Peyer's patch (tissue), 4 donors: ENCODE measurements at regions not wholly inside any gene's neighbourhood (a gene's known extent, or its start where the extent isn't known, plus 50 kb on each side); places are given as distances from the start of the nearest gene placed in this dataset.

ENCODE experiments used
- POLR2A ChIP-seq, 2 donors: fragments of 450-650 bp; IDR thresholded peaks; one replicate each; pipeline ENCODE4 v1.5.1; 2017; ENCODE audit warnings: antibody characterized with exemption in 2 of 2, mild to moderate bottlenecking in 2 of 2, moderate library complexity in 2 of 2
- TF ChIP-seq, protein P1 (sequence below), 6 experiments: fragments of 450-650 bp in 4 of 6; fragments of 200-600 bp in 2 of 6; sonication (generic) in 1 of 6; IDR thresholded peaks; one replicate each; pipeline ENCODE4 v1.5.1; 2017 to 2019; ENCODE audit warnings: antibody characterized with exemption in 6 of 6, mild to moderate bottlenecking in 3 of 6, moderate library complexity in 1 of 6

DNA sequence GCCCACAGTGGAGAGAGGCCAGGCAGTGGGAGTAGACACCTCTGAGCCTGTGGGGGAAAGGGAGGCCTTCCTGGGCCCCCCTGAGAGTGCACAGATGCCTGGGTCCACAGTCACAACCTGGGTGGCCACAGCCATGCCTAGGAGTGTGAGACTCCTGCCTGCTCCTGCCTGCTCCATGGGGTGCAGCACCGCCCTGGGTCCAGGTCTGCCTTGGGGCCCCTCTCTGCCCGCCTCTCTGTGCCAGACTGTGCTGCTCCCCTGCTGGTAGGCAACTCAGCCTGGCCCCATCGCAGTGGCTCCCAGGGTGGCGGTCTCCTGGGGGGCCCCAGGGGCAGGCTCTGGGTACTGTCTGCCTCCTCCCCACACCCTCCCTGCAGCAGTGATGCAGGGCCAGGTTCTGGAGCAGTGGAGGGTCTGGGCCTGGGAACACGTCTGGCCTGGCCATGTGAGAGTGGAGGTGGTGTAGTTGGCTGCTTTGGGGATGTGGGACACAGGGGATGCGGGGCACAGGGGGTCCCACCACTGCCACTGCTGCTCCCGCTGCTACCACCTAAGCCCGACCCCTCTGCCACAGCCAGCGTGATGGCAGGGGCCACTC lies 60.1 kb upstream of the DLX2 start:
- no peak for TF ChIP-seq POLR2A (IDR thresholded peaks at IDR 0.05)
- TF ChIP-seq, protein P1, sequence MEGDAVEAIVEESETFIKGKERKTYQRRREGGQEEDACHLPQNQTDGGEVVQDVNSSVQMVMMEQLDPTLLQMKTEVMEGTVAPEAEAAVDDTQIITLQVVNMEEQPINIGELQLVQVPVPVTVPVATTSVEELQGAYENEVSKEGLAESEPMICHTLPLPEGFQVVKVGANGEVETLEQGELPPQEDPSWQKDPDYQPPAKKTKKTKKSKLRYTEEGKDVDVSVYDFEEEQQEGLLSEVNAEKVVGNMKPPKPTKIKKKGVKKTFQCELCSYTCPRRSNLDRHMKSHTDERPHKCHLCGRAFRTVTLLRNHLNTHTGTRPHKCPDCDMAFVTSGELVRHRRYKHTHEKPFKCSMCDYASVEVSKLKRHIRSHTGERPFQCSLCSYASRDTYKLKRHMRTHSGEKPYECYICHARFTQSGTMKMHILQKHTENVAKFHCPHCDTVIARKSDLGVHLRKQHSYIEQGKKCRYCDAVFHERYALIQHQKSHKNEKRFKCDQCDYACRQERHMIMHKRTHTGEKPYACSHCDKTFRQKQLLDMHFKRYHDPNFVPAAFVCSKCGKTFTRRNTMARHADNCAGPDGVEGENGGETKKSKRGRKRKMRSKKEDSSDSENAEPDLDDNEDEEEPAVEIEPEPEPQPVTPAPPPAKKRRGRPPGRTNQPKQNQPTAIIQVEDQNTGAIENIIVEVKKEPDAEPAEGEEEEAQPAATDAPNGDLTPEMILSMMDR (IDR thresholded peaks at IDR 0.05) = no peak
